ENCODE measurements at regions not wholly inside any gene's neighbourhood (a gene's known extent, or its start where the extent isn't known, plus 50 kb on each side); places are given as distances from the start of the nearest gene placed in this dataset.

DNA sequence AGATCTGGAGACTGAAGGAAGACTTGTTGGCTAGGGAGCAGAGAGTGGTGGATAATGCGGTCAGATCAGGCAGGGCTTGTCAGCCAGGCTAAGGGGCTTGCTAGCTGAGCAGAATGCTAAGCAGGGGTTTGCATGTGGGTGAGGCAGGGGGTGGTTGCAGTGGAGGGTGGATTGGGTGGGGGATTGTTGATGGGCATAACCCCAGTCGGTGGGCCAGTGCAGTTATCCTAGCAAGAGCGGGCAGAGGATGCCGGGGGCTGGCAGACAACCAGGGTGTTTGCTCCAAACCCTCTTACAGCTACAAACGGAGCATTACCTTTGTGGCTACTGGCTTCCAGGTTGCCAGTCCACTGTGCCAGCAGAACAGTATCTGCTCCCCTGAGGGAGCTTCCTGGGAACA, 131.5 kb upstream of the LGALSL start:
- TF ChIP-seq CTCF (IDR thresholded peaks at IDR 0.05) (no peak), POLR2A (IDR thresholded peaks at IDR 0.05) (no peak), EP300 (IDR thresholded peaks at IDR 0.05) (no peak)
